Ureter (tissue), 1 donor: ENCODE measurements at regions not wholly inside any gene's neighbourhood (a gene's known extent, or its start where the extent isn't known, plus 50 kb on each side); places are given as distances from the start of the nearest gene placed in this dataset.
"Not testable (repeated sequence)": the region's sequence is repeated elsewhere in the genome, so short reads cannot be mapped to it uniquely, and the experiment has no call there.

Experiments
- DNase-seq: peaks from one replicate; pipeline ENCODE4 v3.0.0-alpha.2; 2020; ENCODE audit warnings: low spot score
- donor health status: DM: yes; HTN: yes; CAD: no.

GRCh38 chr7:1300206-1300605, 67.5 kb downstream of the UNCX start:
- DNase-seq, result no peak

GRCh38 chr7:1300636-1301035, 68.0 kb downstream of the UNCX start:
- DNase-seq, result no peak

GRCh38 chr7:1301054-1301881, 68.6 kb downstream of the UNCX start:
- DNase-seq, result no peak

GRCh38 chr7:1301882-1302251, 69.2 kb downstream of the UNCX start:
- no peak for DNase-seq

GRCh38 chr7:1302936-1303335, 70.3 kb downstream of the UNCX start:
- DNase-seq, result no peak

- DNase-seq, result not testable (repeated sequence)
Measured at GRCh38 chr7:1304011-1304410, 71.3 kb downstream of the UNCX start.

- DNase-seq, result no peak
Measured at GRCh38 chr7:1305873-1306272, 73.2 kb downstream of the UNCX start.

- DNase-seq, result no peak
Measured at GRCh38 chr7:1307828-1308227, 75.2 kb downstream of the UNCX start.

GRCh38 chr7:1309290-1309689, 76.6 kb downstream of the UNCX start:
- DNase-seq, result no peak

GRCh38 chr7:1309996-1310395, 77.3 kb downstream of the UNCX start:
- no peak for DNase-seq

GRCh38 chr7:1310936-1311335, 78.3 kb downstream of the UNCX start:
- DNase-seq, result no peak

GRCh38 chr7:1311406-1312135, 78.9 kb downstream of the UNCX start:
- no peak for DNase-seq

- DNase-seq, result no peak
Measured at GRCh38 chr7:1312136-1313070, 79.7 kb downstream of the UNCX start.

GRCh38 chr7:1313613-1314012, 80.9 kb downstream of the UNCX start:
- DNase-seq, result no peak

GRCh38 chr7:1314021-1314907, 81.6 kb downstream of the UNCX start:
- DNase-seq, result no peak

- DNase-seq, result no peak
Measured at GRCh38 chr7:1314908-1315450, 82.3 kb downstream of the UNCX start.

GRCh38 chr7:1316086-1316485, 83.4 kb downstream of the UNCX start:
- DNase-seq, result no peak

GRCh38 chr7:1317646-1318045, 85.0 kb downstream of the UNCX start:
- no peak for DNase-seq

- DNase-seq, result no peak
Measured at GRCh38 chr7:1318051-1318450, 85.4 kb downstream of the UNCX start.

GRCh38 chr7:1318661-1319060, 86.0 kb downstream of the UNCX start:
- DNase-seq, result no peak
